ENCODE measurements at regions not wholly inside any gene's neighbourhood (a gene's known extent, or its start where the extent isn't known, plus 50 kb on each side); places are given as distances from the start of the nearest gene placed in this dataset.

- Histone ChIP-seq H3K27me3 (ENCODE audit: control insufficient read depth, insufficient read depth) (no peaks in the 10 kb centered on the region), H3K4me1 (ENCODE audit: control insufficient read depth, insufficient read depth, low read length) (no peaks in the 10 kb centered on the region), H3K4me3 (ENCODE audit: low read length) (no peak overlapping the region), H3K27ac (ENCODE audit: low read length) (no peak overlapping the region), H3K9me3 (ENCODE audit: control insufficient read depth, low read length) (no peaks in the 10 kb centered on the region)
- ATAC-seq: no peak
- WGBS: 60% methylated on average over 3 of the region's 3 CpGs
- intact Hi-C loops (cut with DNase I): loop anchor here (10.0 kb wide), 4 partner anchors 338 to 608 kb away; partner anchors contain the start of gene SPHKAP (in 1 of the 4)
- DNase-seq: no peak
These were observed 470.9 kb upstream of the SPHKAP start for GRCh38 chr2:228652366-228652765.

GRCh38 chr2:228649876-228650275 lies 468.4 kb upstream of the SPHKAP start:
- 34% methylated on average over 2 of the region's 2 CpGs for WGBS
- no peak overlapping the region for H3K27ac ChIP-seq (ENCODE audit: low read length)
- no peaks in the 10 kb centered on the region for H3K27me3 ChIP-seq (ENCODE audit: control insufficient read depth, insufficient read depth)
- DNase-seq: no peak
- H3K4me3 ChIP-seq (ENCODE audit: low read length): no peak overlapping the region
- no peaks in the 10 kb centered on the region for H3K4me1 ChIP-seq (ENCODE audit: control insufficient read depth, insufficient read depth, low read length)
- no peak for ATAC-seq
- no peaks in the 10 kb centered on the region for H3K9me3 ChIP-seq (ENCODE audit: control insufficient read depth, low read length)
- intact Hi-C loops (cut with DNase I): loop anchor here (10.0 kb wide), 4 partner anchors 335 to 605 kb away; partner anchors contain the start of gene SPHKAP (in 1 of the 4)

- intact Hi-C loops (cut with DNase I): no loop called here
- 54% methylated on average over 2 of the region's 2 CpGs for WGBS
- DNase-seq (no peak), ATAC-seq (peak; percentile 60 to 78)
- no peak overlapping the region for H3K4me3 ChIP-seq (ENCODE audit: low read length)
- no peaks in the 10 kb centered on the region for H3K9me3 ChIP-seq (ENCODE audit: control insufficient read depth, low read length)
- H3K27me3 ChIP-seq (ENCODE audit: control insufficient read depth, insufficient read depth): no peaks in the 10 kb centered on the region
- H3K4me1 ChIP-seq (ENCODE audit: control insufficient read depth, insufficient read depth, low read length): no peaks in the 10 kb centered on the region
- no peak overlapping the region for H3K27ac ChIP-seq (ENCODE audit: low read length)
These were observed 468.0 kb upstream of the SPHKAP start for GRCh38 chr2:228649447-228649846.

- H3K4me3 ChIP-seq (ENCODE audit: low read length): no peak overlapping the region
- intact Hi-C loops (cut with DNase I): no loop called here
- DNase-seq: no peak
- no peaks in the 10 kb centered on the region for H3K4me1 ChIP-seq (ENCODE audit: control insufficient read depth, insufficient read depth, low read length)
- no peaks in the 10 kb centered on the region for H3K9me3 ChIP-seq (ENCODE audit: control insufficient read depth, low read length)
- ATAC-seq: no peak
- no peaks in the 10 kb centered on the region for H3K27me3 ChIP-seq (ENCODE audit: control insufficient read depth, insufficient read depth)
- no peak overlapping the region for H3K27ac ChIP-seq (ENCODE audit: low read length)
- WGBS: 94% methylated on average over 2 of the region's 2 CpGs
These were observed 467.1 kb upstream of the SPHKAP start for GRCh38 chr2:228648541-228648940.

- intact Hi-C loops (cut with DNase I): no loop called here
- H3K27ac ChIP-seq (ENCODE audit: low read length): no peak overlapping the region
- no peaks in the 10 kb centered on the region for H3K4me1 ChIP-seq (ENCODE audit: control insufficient read depth, insufficient read depth, low read length)
- no peak for DNase-seq
- no peaks in the 10 kb centered on the region for H3K27me3 ChIP-seq (ENCODE audit: control insufficient read depth, insufficient read depth)
- 80% methylated on average over 1 of the region's 1 CpG for WGBS
- H3K9me3 ChIP-seq (ENCODE audit: control insufficient read depth, low read length): no peaks in the 10 kb centered on the region
- ATAC-seq: no peak
- no peak overlapping the region for H3K4me3 ChIP-seq (ENCODE audit: low read length)
These were observed 464.6 kb upstream of the SPHKAP start for GRCh38 chr2:228646061-228646460.

- no peaks in the 10 kb centered on the region for H3K27me3 ChIP-seq (ENCODE audit: control insufficient read depth, insufficient read depth)
- no peaks in the 10 kb centered on the region for H3K4me1 ChIP-seq (ENCODE audit: control insufficient read depth, insufficient read depth, low read length)
- H3K4me3 ChIP-seq (ENCODE audit: low read length): no peak overlapping the region
- no peaks in the 10 kb centered on the region for H3K9me3 ChIP-seq (ENCODE audit: control insufficient read depth, low read length)
- intact Hi-C loops (cut with DNase I): no loop called here
- no peak overlapping the region for H3K27ac ChIP-seq (ENCODE audit: low read length)
- no peak for DNase-seq
- ATAC-seq: no peak
- 36% methylated on average over 2 of the region's 2 CpGs for WGBS
These were observed 462.7 kb upstream of the SPHKAP start for GRCh38 chr2:228644199-228644598.

GRCh38 chr2:228642861-228643260 lies 461.4 kb upstream of the SPHKAP start:
- Histone ChIP-seq H3K4me1 (ENCODE audit: control insufficient read depth, insufficient read depth, low read length) (no peaks in the 10 kb centered on the region), H3K4me3 (ENCODE audit: low read length) (no peak overlapping the region), H3K9me3 (ENCODE audit: control insufficient read depth, low read length) (no peaks in the 10 kb centered on the region), H3K27me3 (ENCODE audit: control insufficient read depth, insufficient read depth) (no peaks in the 10 kb centered on the region), H3K27ac (ENCODE audit: low read length) (no peak overlapping the region)
- 87% methylated on average over 2 of the region's 2 CpGs for WGBS
- ATAC-seq (no peak), DNase-seq (no peak)
- intact Hi-C loops (cut with DNase I): no loop called here

- no peak overlapping the region for H3K4me3 ChIP-seq (ENCODE audit: low read length)
- DNase-seq: no peak
- intact Hi-C loops (cut with DNase I): no loop called here
- no peaks in the 10 kb centered on the region for H3K4me1 ChIP-seq (ENCODE audit: control insufficient read depth, insufficient read depth, low read length)
- WGBS: 71% methylated on average over 2 of the region's 2 CpGs
- H3K27me3 ChIP-seq (ENCODE audit: control insufficient read depth, insufficient read depth): no peaks in the 10 kb centered on the region
- H3K27ac ChIP-seq (ENCODE audit: low read length): no peak overlapping the region
- ATAC-seq: no peak
- H3K9me3 ChIP-seq (ENCODE audit: control insufficient read depth, low read length): no peaks in the 10 kb centered on the region
These were observed 449.3 kb upstream of the SPHKAP start for GRCh38 chr2:228630786-228631185.

- 68% methylated on average over 1 of the region's 1 CpG for WGBS
- DNase-seq: no peak
- no peak for ATAC-seq
- Histone ChIP-seq H3K4me1 (ENCODE audit: control insufficient read depth, insufficient read depth, low read length) (no peaks in the 10 kb centered on the region), H3K9me3 (ENCODE audit: control insufficient read depth, low read length) (no peaks in the 10 kb centered on the region), H3K27me3 (ENCODE audit: control insufficient read depth, insufficient read depth) (no peaks in the 10 kb centered on the region), H3K4me3 (ENCODE audit: low read length) (no peak overlapping the region), H3K27ac (ENCODE audit: low read length) (no peak overlapping the region)
- intact Hi-C loops (cut with DNase I): no loop called here
These were observed 447.8 kb upstream of the SPHKAP start for GRCh38 chr2:228629251-228629650.

- H3K4me1 ChIP-seq (ENCODE audit: control insufficient read depth, insufficient read depth, low read length): no peaks in the 10 kb centered on the region
- 67% methylated on average over 4 of the region's 4 CpGs for WGBS
- H3K27ac ChIP-seq (ENCODE audit: low read length): no peak overlapping the region
- H3K4me3 ChIP-seq (ENCODE audit: low read length): no peak overlapping the region
- intact Hi-C loops (cut with DNase I): no loop called here
- H3K27me3 ChIP-seq (ENCODE audit: control insufficient read depth, insufficient read depth): no peaks in the 10 kb centered on the region
- H3K9me3 ChIP-seq (ENCODE audit: control insufficient read depth, low read length): no peaks in the 10 kb centered on the region
- DNase-seq: no peak
- ATAC-seq: no peak
These were observed 447.2 kb upstream of the SPHKAP start for GRCh38 chr2:228628682-228629081.

GRCh38 chr2:228627510-228627909 lies 446.0 kb upstream of the SPHKAP start:
- DNase-seq: no peak
- 80% methylated on average over 4 of the region's 4 CpGs for WGBS
- intact Hi-C loops (cut with DNase I): no loop called here
- no peaks in the 10 kb centered on the region for H3K9me3 ChIP-seq (ENCODE audit: control insufficient read depth, low read length)
- no peak overlapping the region for H3K27ac ChIP-seq (ENCODE audit: low read length)
- no peaks in the 10 kb centered on the region for H3K27me3 ChIP-seq (ENCODE audit: control insufficient read depth, insufficient read depth)
- ATAC-seq: no peak
- no peaks in the 10 kb centered on the region for H3K4me1 ChIP-seq (ENCODE audit: control insufficient read depth, insufficient read depth, low read length)
- H3K4me3 ChIP-seq (ENCODE audit: low read length): no peak overlapping the region

- H3K27me3 ChIP-seq (ENCODE audit: control insufficient read depth, insufficient read depth): no peaks in the 10 kb centered on the region
- H3K27ac ChIP-seq (ENCODE audit: low read length): no peak overlapping the region
- ATAC-seq (no peak), DNase-seq (no peak)
- H3K4me1 ChIP-seq (ENCODE audit: control insufficient read depth, insufficient read depth, low read length): no peaks in the 10 kb centered on the region
- 76% methylated on average over 3 of the region's 3 CpGs for whole genome bisulfite sequencing
- no peaks in the 10 kb centered on the region for H3K9me3 ChIP-seq (ENCODE audit: control insufficient read depth, low read length)
- H3K4me3 ChIP-seq (ENCODE audit: low read length): no peak overlapping the region
- intact Hi-C loops (cut with DNase I): no loop called here
These were observed 444.0 kb upstream of the SPHKAP start for GRCh38 chr2:228625481-228625880.

All from right cardiac atrium (tissue), 5 donors.